K562 (cell line): ENCODE measurements at regions not wholly inside any gene's neighbourhood (a gene's known extent, or its start where the extent isn't known, plus 50 kb on each side); places are given as distances from the start of the nearest gene placed in this dataset.

ENCODE experiments used
- BRCA1 ChIP-seq, 2 experiments: fragments of 450-650 bp in 1 of 2; sonication (generic) in 1 of 2; formaldehyde crosslinking in 1 of 2; IDR thresholded peaks; 2 replicates each; pipeline versions ENCODE4 v1.5.0 to v1.6.1; 2017 to 2020; ENCODE audit warnings: mild to moderate bottlenecking in 1 of 2, missing genetic modification reagents in 1 of 2
- CEBPB ChIP-seq: fragments of 450-650 bp; IDR thresholded peaks from 2 replicates; pipeline ENCODE4 v1.6.1; 2016; ENCODE audit warnings: missing genetic modification characterization, missing compliant biosample characterization
- POLR2AphosphoS2 ChIP-seq: IDR thresholded peaks from 2 replicates; pipeline ENCODE4 v1.6.1; 2012; ENCODE audit warnings: low read length, improper control_type of control experiment
- SMARCA4 ChIP-seq: fragments of 450-650 bp; IDR thresholded peaks from 2 replicates; pipeline ENCODE4 v1.6.1; 2016
- ZBTB8A ChIP-seq: fragments of 450-650 bp; IDR thresholded peaks from 2 replicates; pipeline ENCODE4 v1.6.1; 2018; ENCODE audit warnings: mild to moderate bottlenecking, moderate library complexity; ENCODE audit not compliant: partially characterized antibody
- ZNF140 ChIP-seq: fragments of 250-450 bp; sonication (Bioruptor Pico); IDR thresholded peaks from 2 replicates; pipeline ENCODE4 v1.8.0; 2021; ENCODE audit warnings: moderate library complexity, mild to moderate bottlenecking, inconsistent platforms
- ZNF23 ChIP-seq: fragments of 250-450 bp; sonication (Bioruptor Pico); IDR thresholded peaks from 2 replicates; pipeline ENCODE4 v1.4.0; 2020; ENCODE audit warnings: mild to moderate bottlenecking
- ZZZ3 ChIP-seq: fragments of 450-650 bp; IDR thresholded peaks from 2 replicates; pipeline ENCODE4 v1.6.1; 2016; ENCODE audit warnings: antibody characterized with exemption, mild to moderate bottlenecking, moderate library complexity
- TF ChIP-seq, protein P1 (sequence below), 3 experiments: IDR thresholded peaks in 2 of 3; conservative IDR thresholded peaks in 1 of 3; 2 replicates each; pipeline ENCODE4 v1.5.1; 2011 to 2012; ENCODE audit warnings: low read length in 3 of 3, mild to moderate bottlenecking in 3 of 3, control low read depth in 2 of 3, improper control_type of control experiment in 1 of 3, inconsistent platforms in 1 of 3, low read depth in 1 of 3, mixed read lengths in 1 of 3, moderate library complexity in 1 of 3; ENCODE audit not compliant: insufficient read depth in 2 of 3

DNA sequence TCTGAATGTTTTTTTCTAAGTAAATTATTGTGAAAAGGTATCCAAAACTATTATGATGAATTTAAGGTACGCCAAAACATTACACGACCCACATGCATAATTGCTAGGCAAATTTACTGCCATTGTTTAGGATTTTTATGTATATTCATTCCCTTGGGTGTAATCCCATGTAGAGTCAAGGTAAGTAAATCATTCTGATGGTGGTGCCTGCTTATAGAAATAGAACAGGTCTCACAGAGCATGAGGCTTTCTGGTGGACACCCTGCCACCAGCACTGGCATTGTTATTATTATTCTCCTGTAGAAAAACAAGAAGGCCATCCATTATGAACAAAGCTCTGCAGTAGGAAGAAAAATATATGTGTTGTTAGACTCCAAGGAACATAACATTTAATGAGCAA is 111.7 kb upstream of the ZNF804B start:
- TF ChIP-seq ZNF140 (CRISPR knock-in tag) (no peak), SMARCA4 (no peak), CEBPB (tag) (no peak), POLR2AphosphoS2 (no peak), BRCA1 (IDR thresholded peaks at IDR 0.05) (no peak), BRCA1 (CRISPR knock-in tag; IDR thresholded peaks at IDR 0.05) (no peak), ZNF23 (no peak), ZBTB8A (no peak), ZZZ3 (no peak)
- TF ChIP-seq, protein P1, sequence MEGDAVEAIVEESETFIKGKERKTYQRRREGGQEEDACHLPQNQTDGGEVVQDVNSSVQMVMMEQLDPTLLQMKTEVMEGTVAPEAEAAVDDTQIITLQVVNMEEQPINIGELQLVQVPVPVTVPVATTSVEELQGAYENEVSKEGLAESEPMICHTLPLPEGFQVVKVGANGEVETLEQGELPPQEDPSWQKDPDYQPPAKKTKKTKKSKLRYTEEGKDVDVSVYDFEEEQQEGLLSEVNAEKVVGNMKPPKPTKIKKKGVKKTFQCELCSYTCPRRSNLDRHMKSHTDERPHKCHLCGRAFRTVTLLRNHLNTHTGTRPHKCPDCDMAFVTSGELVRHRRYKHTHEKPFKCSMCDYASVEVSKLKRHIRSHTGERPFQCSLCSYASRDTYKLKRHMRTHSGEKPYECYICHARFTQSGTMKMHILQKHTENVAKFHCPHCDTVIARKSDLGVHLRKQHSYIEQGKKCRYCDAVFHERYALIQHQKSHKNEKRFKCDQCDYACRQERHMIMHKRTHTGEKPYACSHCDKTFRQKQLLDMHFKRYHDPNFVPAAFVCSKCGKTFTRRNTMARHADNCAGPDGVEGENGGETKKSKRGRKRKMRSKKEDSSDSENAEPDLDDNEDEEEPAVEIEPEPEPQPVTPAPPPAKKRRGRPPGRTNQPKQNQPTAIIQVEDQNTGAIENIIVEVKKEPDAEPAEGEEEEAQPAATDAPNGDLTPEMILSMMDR (IDR thresholded peaks at IDR 0.05 in 2 of 3, conservative IDR thresholded peaks at IDR 0.05 in 1 of 3; ENCODE audit: insufficient read depth in 2 of 3, low read depth in 1 of 3, low read length in 3 of 3): no peak
